GM12872 (cell line): ENCODE measurements at regions not wholly inside any gene's neighbourhood (a gene's known extent, or its start where the extent isn't known, plus 50 kb on each side); places are given as distances from the start of the nearest gene placed in this dataset.

ENCODE experiments used
- TF ChIP-seq, protein P1 (sequence below): IDR thresholded peaks from 3 replicates; pipeline ENCODE4 v1.5.1; 2011; ENCODE audit warnings: low read depth, mild to moderate bottlenecking, low read length, moderate library complexity; ENCODE audit not compliant: insufficient read depth

DNA sequence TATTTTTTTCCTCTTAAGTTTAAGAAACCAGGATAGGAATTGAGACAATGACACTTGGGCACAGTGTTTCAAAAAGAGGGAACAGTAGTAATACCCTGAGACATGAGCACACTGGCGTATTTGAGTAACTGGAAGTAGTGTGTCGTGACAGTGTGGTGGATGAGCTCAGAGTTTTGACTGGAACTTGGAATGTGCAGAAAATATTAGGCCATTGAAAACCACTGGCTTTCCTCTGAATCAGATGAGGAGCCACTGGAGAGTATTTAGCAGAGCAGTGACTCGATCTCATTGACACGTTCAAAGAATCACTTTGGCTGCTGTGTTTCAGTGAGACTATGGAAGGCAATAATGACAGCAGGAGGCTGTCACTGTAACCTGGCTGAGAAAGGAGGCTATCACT, 1531.2 kb downstream of the STIM2 start:
- TF ChIP-seq, protein P1, sequence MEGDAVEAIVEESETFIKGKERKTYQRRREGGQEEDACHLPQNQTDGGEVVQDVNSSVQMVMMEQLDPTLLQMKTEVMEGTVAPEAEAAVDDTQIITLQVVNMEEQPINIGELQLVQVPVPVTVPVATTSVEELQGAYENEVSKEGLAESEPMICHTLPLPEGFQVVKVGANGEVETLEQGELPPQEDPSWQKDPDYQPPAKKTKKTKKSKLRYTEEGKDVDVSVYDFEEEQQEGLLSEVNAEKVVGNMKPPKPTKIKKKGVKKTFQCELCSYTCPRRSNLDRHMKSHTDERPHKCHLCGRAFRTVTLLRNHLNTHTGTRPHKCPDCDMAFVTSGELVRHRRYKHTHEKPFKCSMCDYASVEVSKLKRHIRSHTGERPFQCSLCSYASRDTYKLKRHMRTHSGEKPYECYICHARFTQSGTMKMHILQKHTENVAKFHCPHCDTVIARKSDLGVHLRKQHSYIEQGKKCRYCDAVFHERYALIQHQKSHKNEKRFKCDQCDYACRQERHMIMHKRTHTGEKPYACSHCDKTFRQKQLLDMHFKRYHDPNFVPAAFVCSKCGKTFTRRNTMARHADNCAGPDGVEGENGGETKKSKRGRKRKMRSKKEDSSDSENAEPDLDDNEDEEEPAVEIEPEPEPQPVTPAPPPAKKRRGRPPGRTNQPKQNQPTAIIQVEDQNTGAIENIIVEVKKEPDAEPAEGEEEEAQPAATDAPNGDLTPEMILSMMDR: no peak

DNA sequence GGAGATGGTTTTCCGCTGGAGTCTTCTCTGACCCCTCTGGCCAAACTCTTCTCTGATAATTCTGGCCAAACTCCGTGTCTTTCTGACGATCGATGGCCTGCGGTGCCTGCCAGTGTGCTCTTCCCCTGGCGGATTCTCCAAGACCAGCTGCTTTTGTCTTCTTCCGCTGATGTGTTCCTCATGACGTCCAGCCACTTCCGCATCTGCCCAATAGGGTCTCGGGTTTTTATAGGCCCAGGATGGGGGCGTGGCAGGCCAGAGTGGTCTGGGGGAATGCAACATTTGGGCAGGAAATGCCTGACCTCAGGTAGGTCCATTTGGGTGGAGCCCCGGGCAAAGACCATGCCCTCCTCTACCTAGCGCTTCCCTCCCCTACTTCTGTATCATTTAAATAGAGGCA, 1542.1 kb downstream of the STIM2 start:
- TF ChIP-seq, protein P1: no peak

DNA sequence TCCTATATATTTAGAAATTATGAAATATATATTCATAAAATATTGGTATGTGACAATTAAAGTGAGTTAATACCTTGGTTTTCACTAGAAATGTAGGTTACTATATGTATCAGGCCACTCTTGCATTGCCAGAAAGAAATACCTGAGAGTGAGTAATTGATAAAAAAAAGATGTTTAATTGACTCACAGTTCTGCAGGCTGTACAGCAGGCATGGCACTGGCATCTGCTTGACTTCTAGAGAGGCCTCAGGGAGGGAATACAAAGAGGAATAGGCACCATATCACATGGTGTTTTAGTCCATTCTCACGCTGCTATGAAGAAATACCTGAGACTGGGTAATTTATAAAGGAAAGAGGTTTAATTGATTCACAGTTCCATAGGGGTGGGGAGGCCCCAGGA, 1560.6 kb downstream of the STIM2 start:
- TF ChIP-seq, protein P1: no peak

DNA sequence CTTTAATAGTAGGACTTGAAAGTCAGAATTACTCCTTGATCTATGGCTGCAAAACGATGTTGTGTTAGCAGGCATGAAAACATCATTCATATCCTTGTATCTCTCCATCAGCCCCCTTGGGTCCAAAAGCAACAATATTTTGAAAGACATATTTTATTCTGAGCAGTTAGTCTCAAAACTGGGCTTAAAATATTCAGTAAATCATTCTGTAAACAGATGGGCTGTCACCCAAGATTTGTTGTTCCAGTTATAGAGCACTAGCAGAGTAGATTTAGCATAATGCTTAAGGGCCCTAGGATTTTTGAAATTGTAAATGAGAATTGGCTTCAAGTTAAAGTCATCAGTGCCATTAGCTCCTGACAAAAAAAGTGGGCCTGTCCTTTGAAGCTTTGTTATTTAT, 1565.6 kb downstream of the STIM2 start:
- TF ChIP-seq, protein P1: no peak

DNA sequence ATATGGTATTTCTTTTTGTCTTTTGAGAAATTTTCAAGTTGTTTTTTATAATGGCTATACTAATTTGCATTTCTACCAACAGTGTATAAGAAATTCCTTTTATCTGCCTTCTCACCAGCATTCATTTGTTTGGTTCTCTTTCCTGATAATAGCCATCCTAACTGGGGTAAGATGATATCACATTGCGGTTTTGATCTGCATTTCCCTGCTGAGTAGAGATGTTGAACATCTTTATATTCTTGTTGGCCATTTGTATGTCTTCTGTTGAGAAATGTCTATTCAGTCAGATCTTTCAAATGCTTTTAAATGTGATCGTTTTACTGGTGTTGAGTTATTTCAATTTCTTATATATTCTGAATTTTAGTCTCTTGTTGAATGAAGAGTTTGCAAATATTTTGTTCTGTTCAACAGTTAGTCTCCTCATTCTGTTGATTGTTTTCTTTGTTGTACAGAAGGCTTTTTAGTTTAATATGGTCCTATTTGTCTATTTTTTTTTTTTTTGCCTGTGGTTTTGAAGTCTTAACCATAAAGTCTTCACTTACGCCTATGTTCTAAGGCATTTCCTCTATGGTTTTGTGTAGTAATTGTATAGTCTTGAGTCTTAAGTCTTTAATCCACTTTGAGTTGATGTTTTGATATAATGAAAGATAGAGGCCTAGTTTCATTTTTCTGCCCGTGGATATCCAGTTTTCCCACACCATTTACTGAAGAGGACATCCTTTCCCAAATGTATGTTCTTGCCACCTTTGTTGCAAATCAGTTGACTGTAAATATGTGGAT, 1566.9 kb downstream of the STIM2 start:
- TF ChIP-seq, protein P1: no peak

DNA sequence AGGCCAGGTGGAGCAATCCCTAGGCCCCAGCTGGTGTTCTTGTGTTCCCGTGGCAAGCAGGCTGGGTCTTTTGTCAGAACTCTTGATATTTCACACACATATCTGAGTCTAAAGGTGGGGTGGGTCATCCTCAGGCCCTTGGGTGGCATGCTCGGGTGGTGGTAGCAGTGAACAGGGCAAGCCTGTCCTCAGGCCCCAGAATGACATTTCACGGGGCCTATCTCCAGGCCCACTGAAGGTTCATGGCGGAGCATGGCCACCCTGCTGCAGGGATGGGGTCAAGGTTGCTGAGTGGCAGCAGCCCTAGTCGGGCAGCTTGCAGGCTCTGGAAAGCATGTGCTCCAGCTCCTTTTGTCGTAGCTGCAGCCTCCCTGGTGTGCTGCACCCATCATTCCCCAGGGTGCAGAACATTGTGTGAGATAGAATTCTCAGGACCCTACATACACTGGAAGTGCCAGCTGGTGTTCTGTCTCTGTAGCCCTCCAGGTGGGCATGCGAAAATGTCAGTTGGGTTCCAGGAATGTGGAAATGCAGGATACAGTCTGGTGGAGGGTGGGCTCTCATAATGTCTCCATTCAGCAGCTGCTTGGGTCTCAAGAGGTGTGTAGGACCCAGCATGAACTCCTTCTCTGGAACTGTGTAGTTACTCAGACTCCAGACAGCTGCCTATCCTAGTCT, 1571.8 kb downstream of the STIM2 start:
- TF ChIP-seq, protein P1: no peak

DNA sequence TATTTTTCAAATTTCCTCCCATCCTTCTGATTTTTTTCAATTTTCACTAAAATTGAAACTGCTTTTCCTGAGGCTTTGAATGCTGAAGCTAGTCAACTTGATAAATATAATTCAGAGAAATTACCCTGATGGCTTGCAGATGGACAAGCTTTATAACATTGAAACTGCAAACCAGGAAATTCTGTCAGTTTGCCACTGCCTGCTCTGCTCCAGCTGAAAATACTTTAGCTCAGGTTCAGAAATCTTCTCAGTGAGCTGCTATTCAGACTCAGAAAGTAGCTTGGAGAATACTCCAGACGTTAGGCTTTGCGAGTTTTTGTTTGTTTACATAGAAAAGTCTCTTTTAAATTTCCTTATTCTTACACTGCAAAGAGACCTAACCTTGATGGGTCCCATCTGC, 1574.7 kb downstream of the STIM2 start:
- TF ChIP-seq, protein P1: no peak
